ENCODE measurements at regions not wholly inside any gene's neighbourhood (a gene's known extent, or its start where the extent isn't known, plus 50 kb on each side); places are given as distances from the start of the nearest gene placed in this dataset.

DNA sequence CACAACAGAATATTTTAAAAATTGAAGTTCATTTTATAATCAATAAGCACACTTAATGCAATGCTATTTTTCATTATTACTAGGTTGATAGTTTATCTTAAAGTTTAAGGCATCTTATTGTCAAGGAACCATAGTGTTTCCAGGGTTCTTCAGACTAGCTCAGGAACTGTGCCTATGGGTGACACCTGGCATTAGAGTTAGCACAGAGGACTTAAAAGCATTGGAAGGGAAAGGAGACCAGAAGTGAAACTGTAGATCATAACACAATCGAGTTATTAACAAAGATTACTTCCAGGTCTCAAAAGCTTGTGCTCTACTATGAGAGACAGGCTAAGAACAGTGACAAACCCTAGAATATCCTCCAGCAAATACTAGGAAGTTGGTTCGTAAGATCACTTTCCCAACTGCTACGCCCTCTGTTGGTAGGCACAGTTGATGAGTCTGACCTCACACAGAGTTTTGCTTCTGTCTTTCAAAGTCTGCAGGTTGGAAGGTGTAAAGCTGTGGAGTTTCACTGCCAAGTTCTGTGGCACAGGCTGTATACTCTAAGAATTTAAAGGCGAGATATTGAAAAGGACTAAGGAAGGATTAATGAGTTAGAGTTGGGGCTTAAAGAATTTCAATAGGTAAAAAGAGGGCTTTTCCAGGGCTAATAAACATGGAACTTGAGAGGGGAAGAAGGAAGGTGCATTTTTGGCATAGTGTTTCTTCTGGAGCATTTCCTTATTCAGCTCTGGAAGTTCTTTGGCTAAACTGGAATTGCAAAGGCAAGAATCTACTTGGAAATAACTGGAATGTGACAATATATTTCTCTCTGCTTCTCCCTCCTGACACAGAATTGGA, 531.3 kb upstream of the JAG1 start:
- TF ChIP-seq, protein P1, sequence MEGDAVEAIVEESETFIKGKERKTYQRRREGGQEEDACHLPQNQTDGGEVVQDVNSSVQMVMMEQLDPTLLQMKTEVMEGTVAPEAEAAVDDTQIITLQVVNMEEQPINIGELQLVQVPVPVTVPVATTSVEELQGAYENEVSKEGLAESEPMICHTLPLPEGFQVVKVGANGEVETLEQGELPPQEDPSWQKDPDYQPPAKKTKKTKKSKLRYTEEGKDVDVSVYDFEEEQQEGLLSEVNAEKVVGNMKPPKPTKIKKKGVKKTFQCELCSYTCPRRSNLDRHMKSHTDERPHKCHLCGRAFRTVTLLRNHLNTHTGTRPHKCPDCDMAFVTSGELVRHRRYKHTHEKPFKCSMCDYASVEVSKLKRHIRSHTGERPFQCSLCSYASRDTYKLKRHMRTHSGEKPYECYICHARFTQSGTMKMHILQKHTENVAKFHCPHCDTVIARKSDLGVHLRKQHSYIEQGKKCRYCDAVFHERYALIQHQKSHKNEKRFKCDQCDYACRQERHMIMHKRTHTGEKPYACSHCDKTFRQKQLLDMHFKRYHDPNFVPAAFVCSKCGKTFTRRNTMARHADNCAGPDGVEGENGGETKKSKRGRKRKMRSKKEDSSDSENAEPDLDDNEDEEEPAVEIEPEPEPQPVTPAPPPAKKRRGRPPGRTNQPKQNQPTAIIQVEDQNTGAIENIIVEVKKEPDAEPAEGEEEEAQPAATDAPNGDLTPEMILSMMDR (conservative IDR thresholded peaks at IDR 0.05; ENCODE audit: control insufficient read depth, insufficient read depth, low read depth, low read length) = peak; percentile 94
- H3K4me3 ChIP-seq (ENCODE audit: control insufficient read depth, low read depth, low read length) = no peak overlapping the region
- DNase-seq (ENCODE audit: low read depth) = peak; percentile 73

DNA sequence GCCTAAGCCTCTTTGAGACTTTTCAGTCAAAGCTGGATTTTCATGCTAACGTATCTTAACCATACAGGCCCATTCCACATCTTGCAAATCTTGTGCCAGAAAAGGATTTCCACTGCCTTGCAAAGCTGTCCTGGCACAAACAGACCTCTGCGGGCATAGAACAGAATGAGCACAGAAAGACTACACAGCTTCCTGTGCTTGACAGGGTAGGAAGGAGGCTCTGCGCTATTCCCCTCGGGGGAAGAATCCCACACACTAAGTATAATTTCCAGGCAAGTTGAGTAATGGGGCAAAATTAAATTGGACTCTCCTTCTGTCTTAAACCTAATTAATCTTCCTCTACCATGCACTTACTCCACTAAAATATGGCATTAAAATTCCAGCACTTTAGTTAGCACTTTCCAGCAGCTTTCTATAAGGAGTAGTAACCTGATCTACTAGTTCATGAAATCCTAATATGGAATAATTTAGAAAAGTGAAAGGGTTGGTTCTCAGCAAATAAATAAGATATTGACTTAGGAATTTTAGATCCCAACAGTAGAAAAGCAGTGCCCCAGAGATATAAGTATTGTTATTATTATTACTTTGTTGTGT, 532.1 kb upstream of the JAG1 start:
- no peak for DNase-seq (ENCODE audit: low read depth)
- TF ChIP-seq, protein P1 (conservative IDR thresholded peaks at IDR 0.05; ENCODE audit: control insufficient read depth, insufficient read depth, low read depth, low read length) = no peak

DNA sequence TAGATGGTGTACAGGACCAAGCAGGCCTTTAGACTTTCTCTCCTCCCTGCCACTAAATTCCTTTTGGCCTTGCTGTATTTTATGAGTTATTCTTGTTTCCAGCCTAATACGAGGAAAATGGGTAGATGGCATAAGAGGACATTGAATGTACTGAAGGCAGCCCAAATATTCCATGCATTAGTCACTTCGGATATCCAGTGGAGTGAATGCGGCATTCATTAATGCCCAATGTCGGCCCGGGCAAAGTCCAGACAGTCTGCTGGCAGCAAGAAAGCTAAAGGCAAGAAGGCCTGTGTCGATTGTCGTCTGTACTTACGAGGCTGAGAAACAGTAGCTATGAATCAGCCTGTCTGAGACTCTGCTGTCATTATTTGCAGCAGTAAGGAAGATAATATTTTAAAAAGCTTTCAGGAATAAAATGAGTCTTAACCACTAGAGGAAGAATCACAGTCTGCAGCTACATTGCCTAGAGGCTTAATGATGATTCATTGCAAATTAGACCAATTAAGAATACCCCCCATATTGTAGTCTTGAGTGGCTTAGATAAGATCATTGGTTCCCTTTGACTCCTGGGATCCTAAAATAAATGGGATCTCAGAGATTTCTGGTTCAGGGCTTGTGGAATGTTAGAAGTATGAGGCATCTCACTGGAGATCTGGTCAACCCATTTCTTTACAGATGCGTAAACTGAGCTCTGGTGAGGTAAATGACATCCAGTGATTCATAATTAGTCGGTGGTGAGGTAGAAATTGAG, 534.1 kb upstream of the JAG1 start:
- DNase-seq (ENCODE audit: low read depth) = peak; percentile 24
- no peak overlapping the region for H3K4me3 ChIP-seq (ENCODE audit: control insufficient read depth, low read depth, low read length)
- TF ChIP-seq, protein P1 (conservative IDR thresholded peaks at IDR 0.05; ENCODE audit: control insufficient read depth, insufficient read depth, low read depth, low read length) = no peak

More for the DNA sequence above, 532.1 kb upstream of the JAG1 start:
- no peak overlapping the region for H3K4me3 ChIP-seq (ENCODE audit: control insufficient read depth, low read depth, low read length)

GRCh38 chr20:11210611-11211010, 536.8 kb upstream of the JAG1 start:
- TF ChIP-seq, protein P1 (conservative IDR thresholded peaks at IDR 0.05; ENCODE audit: control insufficient read depth, insufficient read depth, low read depth, low read length) = no peak

GRCh38 chr20:11212272-11212671, 538.5 kb upstream of the JAG1 start:
- H3K4me3 ChIP-seq (ENCODE audit: control insufficient read depth, low read depth, low read length) = no peak overlapping the region
- TF ChIP-seq, protein P1 (conservative IDR thresholded peaks at IDR 0.05; ENCODE audit: control insufficient read depth, insufficient read depth, low read depth, low read length) = no peak
- DNase-seq (ENCODE audit: low read depth) = no peak

More at GRCh38 chr20:11210611-11211010, 536.8 kb upstream of the JAG1 start:
- H3K4me3 ChIP-seq (ENCODE audit: control insufficient read depth, low read depth, low read length) = no peak overlapping the region
- no peak for DNase-seq (ENCODE audit: low read depth)

DNA sequence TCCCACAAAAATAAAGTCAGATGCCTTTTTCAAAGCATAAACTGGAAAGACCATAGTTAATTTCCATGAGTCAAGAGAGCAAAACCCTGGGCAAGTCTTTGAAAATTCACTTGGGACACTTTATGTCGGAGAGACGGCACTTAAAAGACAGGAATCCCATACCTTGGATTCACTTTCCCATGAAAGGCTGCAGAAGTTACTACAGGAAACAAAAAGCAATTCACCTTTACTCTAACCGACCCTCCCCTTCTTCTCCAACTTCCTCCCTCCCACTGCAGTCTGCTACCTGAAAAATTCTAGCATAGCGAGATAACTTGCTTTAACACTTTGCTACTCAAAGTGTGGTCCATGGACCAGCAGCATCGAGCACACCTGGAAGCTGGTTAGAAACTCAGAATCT, 539.1 kb upstream of the JAG1 start:
- DNase-seq (ENCODE audit: low read depth) = no peak
- TF ChIP-seq, protein P1 (conservative IDR thresholded peaks at IDR 0.05; ENCODE audit: control insufficient read depth, insufficient read depth, low read depth, low read length) = no peak

More for the DNA sequence above, 539.1 kb upstream of the JAG1 start:
- no peak overlapping the region for H3K4me3 ChIP-seq (ENCODE audit: control insufficient read depth, low read depth, low read length)

All from fibroblast of mammary gland (primary cell).